ENCODE measurements at regions not wholly inside any gene's neighbourhood (a gene's known extent, or its start where the extent isn't known, plus 50 kb on each side); places are given as distances from the start of the nearest gene placed in this dataset.

DNA sequence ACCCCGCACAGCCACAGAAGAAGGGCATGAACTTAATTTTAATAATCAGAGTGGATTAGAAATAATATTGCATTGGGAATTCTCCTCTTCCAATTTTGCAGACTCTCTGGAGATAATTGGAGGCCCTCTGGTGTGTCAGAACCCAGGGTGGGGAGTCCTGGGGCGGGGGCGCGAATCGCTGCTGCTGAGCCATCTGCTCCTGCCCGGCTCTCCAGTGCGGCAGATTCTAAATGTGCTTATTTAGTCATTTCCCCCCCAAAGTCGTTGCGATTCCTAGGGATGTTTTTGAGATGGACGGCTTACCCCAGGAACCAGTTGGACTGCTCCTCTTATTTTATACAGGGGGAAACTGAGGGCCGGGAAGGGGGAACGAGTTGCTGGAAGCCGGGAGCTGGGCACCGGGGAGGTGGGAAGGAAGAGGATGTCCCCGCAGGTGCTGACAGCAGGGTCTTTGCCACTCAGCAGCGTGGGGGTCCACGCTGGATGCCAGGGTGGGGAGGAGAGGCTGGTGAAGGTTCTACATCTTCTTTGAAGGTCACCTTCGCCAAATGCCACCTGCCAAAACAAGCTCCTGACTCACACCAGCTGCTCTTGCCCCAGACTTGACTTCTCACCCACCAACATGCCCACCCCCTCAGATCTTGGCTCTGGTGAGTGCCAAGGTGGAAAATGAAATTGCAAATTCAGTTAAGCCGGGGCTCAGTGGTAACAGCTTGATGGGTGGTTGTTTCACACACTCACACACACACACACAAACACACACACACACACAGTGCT, 91.3 kb upstream of the PRR23E start:
- no peak overlapping the region for H3K9ac ChIP-seq (ENCODE audit: low read depth, low read length)
- H3K27ac ChIP-seq (ENCODE audit: low read depth, low read length): no peak overlapping the region
- H3K4me3 ChIP-seq (ENCODE audit: low read depth, low read length): no peak overlapping the region
- H3K36me3 ChIP-seq (ENCODE audit: control insufficient read depth, insufficient read depth, low read length): no peaks in the 10 kb centered on the region
- no peaks in the 10 kb centered on the region for H3K27me3 ChIP-seq (ENCODE audit: control insufficient read depth, insufficient read depth, low read length)
- H3K9me3 ChIP-seq (ENCODE audit: control insufficient read depth, insufficient read depth, low read length): no peaks in the 10 kb centered on the region
- H3K4me1 ChIP-seq (ENCODE audit: control insufficient read depth, insufficient read depth, low read length): no peaks in the 10 kb centered on the region

DNA sequence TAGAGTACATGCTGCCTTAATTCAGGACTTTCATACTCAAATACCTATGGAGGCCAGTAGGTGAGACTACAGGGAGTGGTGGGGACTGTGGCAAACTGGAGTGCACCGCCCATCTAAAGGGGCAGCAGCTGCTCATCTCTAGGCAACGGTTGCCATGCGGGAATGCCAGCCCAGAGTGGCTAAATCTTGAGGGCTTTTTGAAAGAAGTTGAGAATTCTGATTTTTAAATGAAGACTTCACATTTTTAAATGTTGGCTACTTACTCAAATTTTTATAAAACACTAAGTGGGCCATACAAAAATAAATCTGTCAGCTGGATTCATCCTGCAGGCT, 90.8 kb upstream of the PRR23E start:
- H3K4me3 ChIP-seq (ENCODE audit: low read depth, low read length): no peak overlapping the region
- H3K9ac ChIP-seq (ENCODE audit: low read depth, low read length): no peak overlapping the region
- no peaks in the 10 kb centered on the region for H3K36me3 ChIP-seq (ENCODE audit: control insufficient read depth, insufficient read depth, low read length)
- no peaks in the 10 kb centered on the region for H3K4me1 ChIP-seq (ENCODE audit: control insufficient read depth, insufficient read depth, low read length)
- H3K27me3 ChIP-seq (ENCODE audit: control insufficient read depth, insufficient read depth, low read length): no peaks in the 10 kb centered on the region
- no peak overlapping the region for H3K27ac ChIP-seq (ENCODE audit: low read depth, low read length)
- no peaks in the 10 kb centered on the region for H3K9me3 ChIP-seq (ENCODE audit: control insufficient read depth, insufficient read depth, low read length)

DNA sequence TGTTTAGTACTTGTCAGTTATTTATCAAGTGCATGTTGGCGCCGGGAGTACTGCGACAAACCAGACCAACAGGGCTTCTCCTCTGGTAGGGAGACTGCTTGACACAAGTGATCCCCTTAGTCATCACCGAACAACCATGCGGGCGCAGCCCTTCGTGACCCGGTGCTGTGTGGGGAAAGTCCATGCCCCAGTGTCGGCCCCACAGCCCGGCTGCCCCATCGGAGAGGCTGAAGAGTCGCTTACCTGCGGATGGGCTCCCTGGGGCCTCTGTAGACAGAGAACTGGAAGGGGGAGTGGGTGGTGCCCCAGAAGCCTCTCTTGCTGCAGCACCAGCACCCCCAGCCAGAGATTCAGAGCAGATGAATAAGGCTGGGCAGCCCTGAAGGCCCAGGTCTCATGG, 90.3 kb upstream of the PRR23E start:
- Histone ChIP-seq H3K36me3 (ENCODE audit: control insufficient read depth, insufficient read depth, low read length) (no peaks in the 10 kb centered on the region), H3K4me1 (ENCODE audit: control insufficient read depth, insufficient read depth, low read length) (no peaks in the 10 kb centered on the region), H3K4me3 (ENCODE audit: low read depth, low read length) (no peak overlapping the region), H3K27ac (ENCODE audit: low read depth, low read length) (no peak overlapping the region), H3K27me3 (ENCODE audit: control insufficient read depth, insufficient read depth, low read length) (no peaks in the 10 kb centered on the region), H3K9me3 (ENCODE audit: control insufficient read depth, insufficient read depth, low read length) (no peaks in the 10 kb centered on the region), H3K9ac (ENCODE audit: low read depth, low read length) (no peak overlapping the region)

DNA sequence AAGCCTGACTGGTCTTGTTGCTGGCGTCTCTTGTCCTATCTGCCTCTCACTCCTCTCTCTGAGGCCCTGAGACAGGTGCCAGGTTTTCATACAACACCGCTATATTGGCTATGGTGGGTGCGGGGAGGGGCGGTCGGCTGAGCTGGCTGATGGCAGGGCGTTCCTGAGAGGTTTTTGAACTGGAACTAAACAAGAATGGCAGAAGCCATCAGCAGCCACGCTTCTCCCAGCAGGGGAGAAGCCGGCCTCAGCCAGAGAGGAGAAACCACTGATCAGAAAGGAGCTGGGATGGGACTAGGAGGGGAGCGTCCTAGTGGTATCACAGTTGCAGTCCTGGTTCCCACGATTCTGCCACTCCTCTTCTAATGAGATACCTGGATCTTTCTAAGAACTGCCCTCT, 89.9 kb upstream of the PRR23E start:
- Histone ChIP-seq H3K4me1 (ENCODE audit: control insufficient read depth, insufficient read depth, low read length) (no peaks in the 10 kb centered on the region), H3K9ac (ENCODE audit: low read depth, low read length) (no peak overlapping the region), H3K27me3 (ENCODE audit: control insufficient read depth, insufficient read depth, low read length) (no peaks in the 10 kb centered on the region), H3K36me3 (ENCODE audit: control insufficient read depth, insufficient read depth, low read length) (no peaks in the 10 kb centered on the region), H3K9me3 (ENCODE audit: control insufficient read depth, insufficient read depth, low read length) (no peaks in the 10 kb centered on the region), H3K27ac (ENCODE audit: low read depth, low read length) (no peak overlapping the region), H3K4me3 (ENCODE audit: low read depth, low read length) (no peak overlapping the region)

DNA sequence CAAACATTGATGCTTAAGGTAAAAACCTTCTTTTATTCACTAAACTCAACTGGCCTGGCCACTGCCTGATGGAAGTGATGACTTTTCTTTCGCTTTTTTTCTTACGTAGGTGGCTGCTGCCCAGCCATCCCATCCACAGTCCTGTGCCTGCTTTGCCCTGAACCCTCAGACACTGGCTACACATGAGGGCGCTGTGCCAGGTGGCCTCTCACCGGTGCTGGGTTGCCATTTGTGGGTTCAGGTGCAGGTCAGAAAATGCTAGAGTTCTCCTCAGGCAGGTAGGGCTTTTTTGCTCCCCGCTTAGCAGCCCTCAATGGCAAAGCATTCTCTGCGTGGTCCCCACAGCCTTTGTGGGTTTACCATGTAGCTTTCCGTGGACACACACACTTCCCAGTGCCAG, 88.3 kb upstream of the PRR23E start:
- no peaks in the 10 kb centered on the region for H3K4me1 ChIP-seq (ENCODE audit: control insufficient read depth, insufficient read depth, low read length)
- H3K36me3 ChIP-seq (ENCODE audit: control insufficient read depth, insufficient read depth, low read length): no peaks in the 10 kb centered on the region
- no peaks in the 10 kb centered on the region for H3K27me3 ChIP-seq (ENCODE audit: control insufficient read depth, insufficient read depth, low read length)
- no peaks in the 10 kb centered on the region for H3K9me3 ChIP-seq (ENCODE audit: control insufficient read depth, insufficient read depth, low read length)
- no peak overlapping the region for H3K27ac ChIP-seq (ENCODE audit: low read depth, low read length)
- H3K4me3 ChIP-seq (ENCODE audit: low read depth, low read length): no peak overlapping the region
- H3K9ac ChIP-seq (ENCODE audit: low read depth, low read length): no peak overlapping the region

DNA sequence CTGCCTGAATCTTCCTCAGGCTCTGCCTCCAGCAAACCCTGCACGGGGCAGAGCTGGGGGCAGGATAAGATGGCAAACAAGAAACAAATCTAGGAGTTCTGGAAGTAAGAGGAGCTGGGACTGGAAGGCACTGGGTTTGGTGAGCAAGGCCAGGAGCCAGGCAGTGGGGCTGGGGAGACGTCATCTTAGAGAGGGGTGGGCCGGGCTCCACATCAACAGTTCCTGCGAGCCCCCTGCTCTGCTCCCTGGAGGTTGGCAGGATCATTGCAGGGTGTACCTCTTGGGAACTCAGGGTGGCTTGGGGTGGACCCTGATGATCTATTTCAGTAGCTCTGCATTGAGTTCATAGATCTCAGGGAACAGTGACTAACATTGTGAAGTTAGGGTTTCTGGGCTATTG, 87.3 kb upstream of the PRR23E start:
- H3K9me3 ChIP-seq (ENCODE audit: control insufficient read depth, insufficient read depth, low read length): no peaks in the 10 kb centered on the region
- no peak overlapping the region for H3K27ac ChIP-seq (ENCODE audit: low read depth, low read length)
- H3K4me3 ChIP-seq (ENCODE audit: low read depth, low read length): no peak overlapping the region
- H3K4me1 ChIP-seq (ENCODE audit: control insufficient read depth, insufficient read depth, low read length): 0 out of 2 replicates have a peak, but pooled peaks cover 1% of the 10 kb centered on the region
- H3K36me3 ChIP-seq (ENCODE audit: control insufficient read depth, insufficient read depth, low read length): no peaks in the 10 kb centered on the region
- H3K9ac ChIP-seq (ENCODE audit: low read depth, low read length): no peak overlapping the region
- no peaks in the 10 kb centered on the region for H3K27me3 ChIP-seq (ENCODE audit: control insufficient read depth, insufficient read depth, low read length)

DNA sequence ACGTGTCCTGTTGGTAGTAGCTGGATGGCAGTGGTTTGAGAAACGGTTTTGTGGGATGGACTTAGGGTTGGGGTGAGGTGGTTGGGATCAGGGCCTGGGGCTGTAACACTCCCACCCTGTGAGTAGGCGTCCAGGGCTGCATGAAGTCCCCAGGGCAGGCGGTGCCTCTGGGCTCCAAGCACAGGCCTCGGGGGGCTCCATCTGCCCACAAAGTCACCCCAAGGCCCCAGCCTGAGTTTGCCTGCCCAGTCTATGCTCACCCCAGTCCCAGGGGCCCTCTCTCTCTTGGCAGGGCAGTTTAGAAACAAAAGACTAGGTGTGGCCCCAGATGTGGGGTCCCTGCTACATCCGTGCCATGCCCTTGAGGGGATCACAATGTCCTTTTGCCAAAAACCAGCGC, 86.9 kb upstream of the PRR23E start:
- Histone ChIP-seq H3K27ac (ENCODE audit: low read depth, low read length) (no peak overlapping the region), H3K27me3 (ENCODE audit: control insufficient read depth, insufficient read depth, low read length) (no peaks in the 10 kb centered on the region), H3K4me1 (ENCODE audit: control insufficient read depth, insufficient read depth, low read length) (0 out of 2 replicates have a peak, but pooled peaks cover 5% of the 10 kb centered on the region), H3K9ac (ENCODE audit: low read depth, low read length) (no peak overlapping the region), H3K36me3 (ENCODE audit: control insufficient read depth, insufficient read depth, low read length) (no peaks in the 10 kb centered on the region), H3K9me3 (ENCODE audit: control insufficient read depth, insufficient read depth, low read length) (no peaks in the 10 kb centered on the region), H3K4me3 (ENCODE audit: low read depth, low read length) (no peak overlapping the region)

DNA sequence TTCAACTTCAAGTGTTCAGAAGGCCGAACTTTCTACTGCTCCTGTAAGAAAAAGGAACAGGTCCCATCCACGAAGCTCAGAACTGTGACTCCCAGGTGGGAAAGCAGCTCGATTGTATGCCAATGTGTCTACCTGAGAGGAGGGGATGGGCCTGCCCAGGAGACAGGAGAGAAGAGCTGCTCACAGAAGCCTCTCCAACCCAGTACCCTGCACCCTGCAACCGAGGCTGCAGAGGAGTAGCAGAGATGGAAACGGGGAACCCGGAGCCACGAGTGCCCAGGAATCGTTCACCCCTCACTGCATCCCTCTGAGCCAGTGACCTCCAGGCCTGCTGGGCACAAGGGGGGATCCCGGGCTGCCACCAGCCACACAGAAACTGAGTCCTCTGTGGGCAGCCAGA, 86.5 kb upstream of the PRR23E start:
- Histone ChIP-seq H3K9ac (ENCODE audit: low read depth, low read length) (no peak overlapping the region), H3K36me3 (ENCODE audit: control insufficient read depth, insufficient read depth, low read length) (no peaks in the 10 kb centered on the region), H3K9me3 (ENCODE audit: control insufficient read depth, insufficient read depth, low read length) (peaks cover under 1% of the 10 kb centered on the region; the same call in 1 of the 2 replicates), H3K4me3 (ENCODE audit: low read depth, low read length) (no peak overlapping the region), H3K4me1 (ENCODE audit: control insufficient read depth, insufficient read depth, low read length) (0 out of 2 replicates have a peak, but pooled peaks cover 5% of the 10 kb centered on the region), H3K27ac (ENCODE audit: low read depth, low read length) (no peak overlapping the region), H3K27me3 (ENCODE audit: control insufficient read depth, insufficient read depth, low read length) (no peaks in the 10 kb centered on the region)

DNA sequence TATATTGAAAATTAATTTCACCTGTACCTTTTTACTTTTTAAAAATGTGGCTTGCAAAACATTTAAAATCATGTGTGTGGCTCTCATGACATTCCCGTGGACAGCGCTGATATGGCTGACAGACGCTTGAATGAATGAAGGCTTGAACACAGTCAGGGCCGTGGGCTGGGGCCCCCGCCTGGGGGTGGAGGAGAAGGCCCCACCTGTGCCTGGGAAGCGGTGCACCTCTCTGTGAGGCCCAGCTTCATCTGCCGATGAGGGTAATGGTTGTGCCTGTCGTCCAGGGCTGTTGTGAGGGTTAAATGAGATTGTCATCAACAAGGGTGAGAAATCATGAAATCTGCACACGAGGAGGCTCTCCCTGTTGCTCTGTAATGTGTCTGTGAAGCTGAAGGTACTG, 85.9 kb upstream of the PRR23E start:
- Histone ChIP-seq H3K4me1 (ENCODE audit: control insufficient read depth, insufficient read depth, low read length) (0 out of 2 replicates have a peak, but pooled peaks cover 5% of the 10 kb centered on the region), H3K9me3 (ENCODE audit: control insufficient read depth, insufficient read depth, low read length) (peaks cover 6% of the 10 kb centered on the region), H3K9ac (ENCODE audit: low read depth, low read length) (no peak overlapping the region), H3K36me3 (ENCODE audit: control insufficient read depth, insufficient read depth, low read length) (no peaks in the 10 kb centered on the region), H3K27me3 (ENCODE audit: control insufficient read depth, insufficient read depth, low read length) (no peaks in the 10 kb centered on the region), H3K4me3 (ENCODE audit: low read depth, low read length) (no peak overlapping the region), H3K27ac (ENCODE audit: low read depth, low read length) (no peak overlapping the region)

DNA sequence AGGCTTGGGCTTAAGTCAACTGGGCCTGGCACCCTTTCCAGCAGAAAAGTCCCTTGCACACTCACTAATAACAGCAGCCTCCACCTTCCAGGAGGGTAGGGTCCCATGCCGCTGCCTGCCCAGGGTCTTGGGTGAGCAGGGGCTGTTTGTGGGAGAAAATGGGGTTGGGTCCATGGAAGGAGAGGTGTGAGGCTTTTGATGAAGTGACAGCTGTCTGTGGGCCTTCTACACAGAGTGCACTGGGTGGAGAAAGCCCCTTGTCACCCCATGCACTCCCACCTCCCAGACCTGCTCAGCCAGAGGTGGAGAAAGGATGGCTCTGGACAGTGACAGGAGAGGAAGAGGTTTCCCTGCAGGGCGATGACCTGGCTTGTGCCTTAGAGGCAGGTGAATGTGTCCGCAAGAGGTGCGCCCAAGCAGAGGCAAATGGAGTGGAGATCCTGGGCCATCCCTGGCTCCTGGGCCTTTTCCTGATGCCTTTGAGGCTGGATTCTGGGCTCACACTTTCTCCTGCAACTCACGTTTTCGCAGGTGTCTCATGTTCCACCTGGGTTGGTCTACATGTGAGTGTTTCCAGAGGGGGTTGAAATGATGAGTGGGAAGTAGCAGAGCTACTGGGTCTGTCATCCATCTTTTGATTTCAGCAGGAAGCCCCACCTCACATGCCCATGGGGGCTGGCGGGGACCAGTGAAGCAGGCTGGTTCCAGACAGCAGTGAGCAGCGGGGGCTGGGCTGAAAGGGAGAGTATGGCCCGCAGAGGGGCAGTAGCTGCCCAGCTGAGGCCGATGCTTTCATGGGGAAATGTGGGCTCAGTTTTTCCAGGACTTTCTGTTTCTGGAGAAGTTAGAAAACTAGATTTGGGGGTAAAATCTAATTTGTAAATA, 85.2 kb upstream of the PRR23E start:
- Histone ChIP-seq H3K9me3 (ENCODE audit: control insufficient read depth, insufficient read depth, low read length) (peaks cover 13% of the 10 kb centered on the region), H3K4me1 (ENCODE audit: control insufficient read depth, insufficient read depth, low read length) (0 out of 2 replicates have a peak, but pooled peaks cover 5% of the 10 kb centered on the region), H3K36me3 (ENCODE audit: control insufficient read depth, insufficient read depth, low read length) (no peaks in the 10 kb centered on the region), H3K27ac (ENCODE audit: low read depth, low read length) (no peak overlapping the region), H3K9ac (ENCODE audit: low read depth, low read length) (no peak overlapping the region), H3K27me3 (ENCODE audit: control insufficient read depth, insufficient read depth, low read length) (no peaks in the 10 kb centered on the region), H3K4me3 (ENCODE audit: low read depth, low read length) (no peak overlapping the region)

DNA sequence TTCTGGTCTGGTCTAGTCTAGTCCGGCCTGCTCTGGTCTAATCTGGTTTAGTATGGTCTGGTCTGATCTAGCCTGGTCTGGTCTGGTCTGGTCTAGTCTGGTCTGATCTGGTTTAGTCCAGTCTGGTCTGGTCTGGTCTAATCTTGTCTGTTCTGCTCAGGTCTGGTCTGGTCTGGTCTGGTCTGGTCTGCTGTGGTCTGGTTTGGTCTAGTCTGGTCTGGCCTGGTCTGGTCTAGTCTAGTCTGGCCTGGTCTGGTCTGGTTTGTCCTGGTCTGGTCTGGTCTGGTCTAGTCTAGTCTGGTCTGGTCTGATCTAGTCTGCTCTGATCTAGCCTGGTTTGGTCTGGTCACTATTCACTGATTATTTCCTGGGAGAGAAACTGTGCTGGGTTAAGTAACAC, 84.1 kb upstream of the PRR23E start:
- Histone ChIP-seq H3K9me3 (ENCODE audit: control insufficient read depth, insufficient read depth, low read length) (peaks cover 21% of the 10 kb centered on the region), H3K4me3 (ENCODE audit: low read depth, low read length) (no peak overlapping the region), H3K27ac (ENCODE audit: low read depth, low read length) (no peak overlapping the region), H3K27me3 (ENCODE audit: control insufficient read depth, insufficient read depth, low read length) (no peaks in the 10 kb centered on the region), H3K4me1 (ENCODE audit: control insufficient read depth, insufficient read depth, low read length) (0 out of 2 replicates have a peak, but pooled peaks cover 5% of the 10 kb centered on the region), H3K36me3 (ENCODE audit: control insufficient read depth, insufficient read depth, low read length) (no peaks in the 10 kb centered on the region), H3K9ac (ENCODE audit: low read depth, low read length) (no peak overlapping the region)

All from HUES48 (cell line).